Fibroblast of lung (primary cell): ENCODE measurements at regions not wholly inside any gene's neighbourhood (a gene's known extent, or its start where the extent isn't known, plus 50 kb on each side); places are given as distances from the start of the nearest gene placed in this dataset.

Source experiments
- CTCF ChIP-seq, 2 donors: IDR thresholded peaks in 1 of 2; conservative IDR thresholded peaks in 1 of 2; 1 replicate in 1 of 2; 2 replicates in 1 of 2; pipeline ENCODE4 v1.5.1; 2011 to 2012; ENCODE audit warnings: low read length in 2 of 2, control low read depth in 1 of 2, inconsistent platforms in 1 of 2, low read depth in 1 of 2, mild to moderate bottlenecking in 1 of 2
- EZH2 ChIP-seq: IDR thresholded peaks from 2 replicates; pipeline ENCODE4 v1.5.1; 2012; ENCODE audit warnings: low read length, control low read depth, mild to moderate bottlenecking; ENCODE audit errors: missing control alignments

- TF ChIP-seq CTCF (conservative IDR thresholded peaks at IDR 0.05 in 1 of 2, IDR thresholded peaks at IDR 0.05 in 1 of 2; ENCODE audit: low read depth in 1 of 2, low read length in 2 of 2) (no peak), EZH2 (no peak)
These were observed 192.8 kb upstream of the TSC22D1 start for GRCh38 chr13:44768775-44769581.
